HUES64 (cell line): ENCODE measurements at regions not wholly inside any gene's neighbourhood (a gene's known extent, or its start where the extent isn't known, plus 50 kb on each side); places are given as distances from the start of the nearest gene placed in this dataset.

Experiments used
- H3K27ac ChIP-seq: 2 replicates; pipeline ENCODE4 v1.7.0; 2013; ENCODE audit warnings: low read depth, low read length, inconsistent platforms
- H3K27me3 ChIP-seq: 2 replicates; pipeline ENCODE4 v1.6.1; 2013; ENCODE audit warnings: mild to moderate bottlenecking, low read length; ENCODE audit not compliant: insufficient read depth
- H3K36me3 ChIP-seq: 2 replicates; pipeline ENCODE4 v1.6.1; 2013; ENCODE audit warnings: mild to moderate bottlenecking, low read length; ENCODE audit not compliant: insufficient read depth
- H3K4me1 ChIP-seq: 2 replicates; pipeline ENCODE4 v1.6.1; 2013; ENCODE audit warnings: mild to moderate bottlenecking, low read length, moderate library complexity; ENCODE audit not compliant: insufficient read depth
- H3K4me3 ChIP-seq: 2 replicates; pipeline ENCODE4 v1.5.1; 2013; ENCODE audit warnings: mild to moderate bottlenecking, low read length, moderate library complexity
- H3K9ac ChIP-seq: 2 replicates; pipeline ENCODE4 v1.6.1; 2013; ENCODE audit warnings: mild to moderate bottlenecking, low read depth, low read length
- H3K9me3 ChIP-seq: 2 replicates; pipeline ENCODE4 v1.6.1; 2013; ENCODE audit warnings: low read depth, low read length; ENCODE audit not compliant: insufficient read depth
- WGBS: fragments of 150-250, 120-280 bp; methylation state at CpG from one replicate; pipeline ENCODE4 v1.1.7; 2013; ENCODE audit warnings: missing lambda C conversion rate; 5-methylcytosine and 5-hydroxymethylcytosine counted together

- Histone ChIP-seq H3K4me1 (no peaks in the 10 kb centered on the region), H3K27me3 (no peaks in the 10 kb centered on the region), H3K9ac (no peak overlapping the region), H3K9me3 (no peaks in the 10 kb centered on the region), H3K27ac (no peak overlapping the region), H3K36me3 (no peaks in the 10 kb centered on the region), H3K4me3 (no peak overlapping the region)
- no CpG with 5 or more reads among the region's 1 CpG for WGBS
These were observed 1954.5 kb upstream of the PCDH20 start for GRCh38 chr13:63370101-63370500.

GRCh38 chr13:63367522-63368198 is 1952.0 kb upstream of the PCDH20 start:
- Histone ChIP-seq H3K27ac (no peak overlapping the region), H3K4me3 (no peak overlapping the region), H3K4me1 (no peaks in the 10 kb centered on the region), H3K27me3 (no peaks in the 10 kb centered on the region), H3K36me3 (no peaks in the 10 kb centered on the region), H3K9ac (no peak overlapping the region), H3K9me3 (no peaks in the 10 kb centered on the region)
- 90% methylated on average over 3 of the region's 3 CpGs for WGBS

- Histone ChIP-seq H3K4me1 (no peaks in the 10 kb centered on the region), H3K36me3 (no peaks in the 10 kb centered on the region), H3K4me3 (no peak overlapping the region), H3K9me3 (no peaks in the 10 kb centered on the region), H3K9ac (no peak overlapping the region), H3K27ac (no peak overlapping the region), H3K27me3 (no peaks in the 10 kb centered on the region)
These were observed 1948.5 kb upstream of the PCDH20 start for GRCh38 chr13:63364159-63364558.

GRCh38 chr13:63351533-63351932 is 1935.9 kb upstream of the PCDH20 start:
- no peaks in the 10 kb centered on the region for H3K27me3 ChIP-seq
- H3K9me3 ChIP-seq, result no peaks in the 10 kb centered on the region
- H3K27ac ChIP-seq, result no peak overlapping the region
- H3K4me3 ChIP-seq, result no peak overlapping the region
- no peak overlapping the region for H3K9ac ChIP-seq
- H3K36me3 ChIP-seq, result no peaks in the 10 kb centered on the region
- 92% methylated on average over 2 of the region's 2 CpGs for WGBS
- no peaks in the 10 kb centered on the region for H3K4me1 ChIP-seq

- Histone ChIP-seq H3K9me3 (no peaks in the 10 kb centered on the region), H3K4me1 (no peaks in the 10 kb centered on the region), H3K27me3 (no peaks in the 10 kb centered on the region), H3K27ac (no peak overlapping the region), H3K9ac (no peak overlapping the region), H3K36me3 (no peaks in the 10 kb centered on the region), H3K4me3 (no peak overlapping the region)
- whole genome bisulfite sequencing, result 92% methylated on average over 2 of the region's 2 CpGs
These were observed 1935.4 kb upstream of the PCDH20 start for GRCh38 chr13:63351081-63351480.

- Histone ChIP-seq H3K4me3 (no peak overlapping the region), H3K9ac (no peak overlapping the region), H3K27me3 (no peaks in the 10 kb centered on the region), H3K9me3 (no peaks in the 10 kb centered on the region), H3K36me3 (no peaks in the 10 kb centered on the region), H3K4me1 (no peaks in the 10 kb centered on the region; the same call in 1 of the 2 replicates), H3K27ac (no peak overlapping the region)
These were observed 1930.2 kb upstream of the PCDH20 start for GRCh38 chr13:63345835-63346234.

GRCh38 chr13:63344711-63345110 is 1929.1 kb upstream of the PCDH20 start:
- Histone ChIP-seq H3K36me3 (no peaks in the 10 kb centered on the region), H3K9ac (no peak overlapping the region), H3K4me3 (no peak overlapping the region), H3K4me1 (no peaks in the 10 kb centered on the region; the same call in 1 of the 2 replicates), H3K27me3 (no peaks in the 10 kb centered on the region), H3K27ac (no peak overlapping the region), H3K9me3 (no peaks in the 10 kb centered on the region)
- no CpG with 5 or more reads among the region's 1 CpG for WGBS

- no peaks in the 10 kb centered on the region for H3K9me3 ChIP-seq
- no peaks in the 10 kb centered on the region for H3K27me3 ChIP-seq
- no peak overlapping the region for H3K4me3 ChIP-seq
- no peaks in the 10 kb centered on the region; the same call in 1 of the 2 replicates for H3K4me1 ChIP-seq
- H3K9ac ChIP-seq, result no peak overlapping the region
- H3K36me3 ChIP-seq, result no peaks in the 10 kb centered on the region
- H3K27ac ChIP-seq, result no peak overlapping the region
- WGBS, result 96% methylated on average over 5 of the region's 5 CpGs
These were observed 1922.3 kb upstream of the PCDH20 start for GRCh38 chr13:63337921-63338320.

GRCh38 chr13:63337041-63337440 is 1921.4 kb upstream of the PCDH20 start:
- Histone ChIP-seq H3K9ac (no peak overlapping the region), H3K27me3 (no peaks in the 10 kb centered on the region), H3K4me3 (no peak overlapping the region), H3K4me1 (no peaks in the 10 kb centered on the region; the same call in 1 of the 2 replicates), H3K9me3 (no peaks in the 10 kb centered on the region), H3K27ac (no peak overlapping the region), H3K36me3 (no peaks in the 10 kb centered on the region)
- WGBS, result 83% methylated on average over 4 of the region's 4 CpGs

- no peaks in the 10 kb centered on the region; the same call in 1 of the 2 replicates for H3K4me1 ChIP-seq
- 100% methylated on average over 1 of the region's 1 CpG for WGBS
- no peak overlapping the region for H3K9ac ChIP-seq
- no peaks in the 10 kb centered on the region for H3K27me3 ChIP-seq
- no peak overlapping the region for H3K4me3 ChIP-seq
- no peaks in the 10 kb centered on the region for H3K9me3 ChIP-seq
- no peak overlapping the region for H3K27ac ChIP-seq
- H3K36me3 ChIP-seq, result no peaks in the 10 kb centered on the region
These were observed 1920.9 kb upstream of the PCDH20 start for GRCh38 chr13:63336549-63336948.

GRCh38 chr13:63327584-63327983 is 1911.9 kb upstream of the PCDH20 start:
- no peaks in the 10 kb centered on the region for H3K36me3 ChIP-seq
- no peak overlapping the region for H3K27ac ChIP-seq
- 83% methylated on average over 1 of the region's 1 CpG for WGBS
- H3K9ac ChIP-seq, result no peak overlapping the region
- H3K4me3 ChIP-seq, result no peak overlapping the region
- no peaks in the 10 kb centered on the region for H3K27me3 ChIP-seq
- H3K9me3 ChIP-seq, result no peaks in the 10 kb centered on the region
- H3K4me1 ChIP-seq, result no peaks in the 10 kb centered on the region

- H3K27ac ChIP-seq, result no peak overlapping the region
- no peak overlapping the region for H3K9ac ChIP-seq
- H3K36me3 ChIP-seq, result no peaks in the 10 kb centered on the region
- no peaks in the 10 kb centered on the region for H3K27me3 ChIP-seq
- H3K9me3 ChIP-seq, result no peaks in the 10 kb centered on the region
- H3K4me3 ChIP-seq, result no peak overlapping the region
- H3K4me1 ChIP-seq, result no peaks in the 10 kb centered on the region
- WGBS, result no CpG with 5 or more reads among the region's 2 CpGs
These were observed 1907.8 kb upstream of the PCDH20 start for GRCh38 chr13:63323441-63323840.
